K562 (cell line): ENCODE measurements at regions not wholly inside any gene's neighbourhood (a gene's known extent, or its start where the extent isn't known, plus 50 kb on each side); places are given as distances from the start of the nearest gene placed in this dataset.

Source experiments
- ATAC-seq: fragments of 200-7000 bp; cut with Tn5 transposase; 3 replicates; pipeline ENCODE4 v1.9.1; 2020; ENCODE audit warnings: moderate library complexity
- BruUV-seq: library from RNA; stranded (reverse); fragments of 400-500 nt; replicated peaks from 2 replicates; lab custom pipeline; 2021; lab: Mats Ljungman, UMichigan
- CTCF ChIA-PET: fragments of 300-600 bp; formaldehyde crosslinking; extraction: SDS; loops from one replicate; lab custom pipeline; 2021; ENCODE audit warnings: low intra/inter-chr PET ratio; lab: Yijun Ruan, JAX
- POLR2A ChIA-PET: fragments of 300-600, 350-650 bp; sonication (Branson Sonifier 250); formaldehyde crosslinking; extraction: SDS; loops from one replicate; lab custom pipeline; 2021; ENCODE audit warnings: antibody characterized with exemption, inconsistent platforms; lab: Yijun Ruan, JAX
- DNase-seq, 4 experiments: peaks; one replicate each; pipeline versions ENCODE4 v3.0.0 to v3.0.0-alpha.2; 2011 to 2018; ENCODE audit warnings: low spot score in 3 of 4, mixed read lengths in 3 of 4; ENCODE audit errors: extremely low read depth in 1 of 4
- FAIRE-seq: peaks from 2 replicates; lab custom pipeline; 2011; peaks lifted over from hg19 to GRCh38; lab: Jason Lieb, UNC
- H2AFZ ChIP-seq: 2 replicates; pipeline ENCODE4 v1.6.0; 2011; ENCODE audit warnings: low read depth, low read length, control low read depth, inconsistent platforms
- H3K27ac ChIP-seq: fragments of 200-600 bp; 3 replicates; pipeline ENCODE4 v1.8.0; 2011; ENCODE audit warnings: low read depth, mild to moderate bottlenecking, control low read depth, inconsistent platforms, low read length, moderate library complexity, mixed read lengths; ENCODE audit errors: extremely low read depth
- H3K27me3 ChIP-seq, 2 experiments: fragments of 300-600 bp in 1 of 2; 2 replicates in 1 of 2; 3 replicates in 1 of 2; pipeline versions ENCODE4 v1.6.0 to v1.8.0; 2011; ENCODE audit warnings: inconsistent platforms in 2 of 2, low read length in 2 of 2, mild to moderate bottlenecking in 1 of 2, mixed read lengths in 1 of 2, moderate library complexity in 1 of 2; ENCODE audit not compliant: control insufficient read depth in 2 of 2, insufficient read depth in 2 of 2
- H3K36me3 ChIP-seq: fragments of 300-600 bp; 3 replicates; pipeline ENCODE4 v1.8.0; 2011; ENCODE audit warnings: mild to moderate bottlenecking, low read length, inconsistent platforms; ENCODE audit not compliant: control insufficient read depth, insufficient read depth
- H3K4me1 ChIP-seq, 2 experiments: fragments of 200-600 bp in 1 of 2; replicated peaks in 1 of 2; 2 replicates in 1 of 2; 3 replicates in 1 of 2; pipeline versions ENCODE4 v1.5.1 to v1.8.0; 2011; ENCODE audit warnings: inconsistent platforms in 2 of 2, low read length in 2 of 2, mild to moderate bottlenecking in 1 of 2, mixed read lengths in 1 of 2, moderate library complexity in 1 of 2; ENCODE audit not compliant: control insufficient read depth in 2 of 2, insufficient read depth in 2 of 2
- H3K4me2 ChIP-seq: 2 replicates; pipeline ENCODE4 v1.6.1; 2011; ENCODE audit warnings: low read length, control low read depth, inconsistent platforms, mixed read lengths; ENCODE audit not compliant: insufficient read depth
- H3K4me3 ChIP-seq: fragments of 200-600 bp; sonication (generic), shearing (Covaris generic); 2 replicates; pipeline ENCODE4 v1.5.1; 2016; ENCODE audit warnings: control low read depth, inconsistent platforms
- H3K79me2 ChIP-seq: fragments of 200-600 bp; 3 replicates; pipeline ENCODE4 v1.8.0; 2011; ENCODE audit warnings: low read length, inconsistent platforms; ENCODE audit not compliant: control insufficient read depth, insufficient read depth
- H3K9ac ChIP-seq, 2 experiments: 2 replicates each; pipeline versions ENCODE4 v1.6.0 to v1.6.1; 2011; ENCODE audit warnings: low read depth in 2 of 2, low read length in 2 of 2, control low read depth in 1 of 2, inconsistent platforms in 1 of 2, mild to moderate bottlenecking in 1 of 2, mixed read lengths in 1 of 2; ENCODE audit not compliant: insufficient read depth in 1 of 2
- H3K9me1 ChIP-seq: one replicate; pipeline ENCODE4 v1.6.0; 2011; ENCODE audit warnings: inconsistent platforms, mild to moderate bottlenecking, low read length, moderate library complexity; ENCODE audit not compliant: control insufficient read depth, insufficient read depth
- H3K9me3 ChIP-seq: replicated peaks from 2 replicates; pipeline ENCODE4 v1.5.1; 2011; ENCODE audit warnings: low read depth, low read length, inconsistent platforms; ENCODE audit not compliant: control insufficient read depth, insufficient read depth
- H4K20me1 ChIP-seq: replicated peaks from 2 replicates; pipeline ENCODE4 v1.6.1; 2011; ENCODE audit warnings: low read length, inconsistent platforms, mixed read lengths; ENCODE audit not compliant: control insufficient read depth, insufficient read depth
- ELF1 ChIP-seq: fragments of 200-800 bp; sonication (Bioruptor generic); IDR thresholded peaks from 2 replicates; pipeline ENCODE4 v1.6.1; 2016; ENCODE audit warnings: missing genetic modification characterization, missing compliant biosample characterization
- FOXA1 ChIP-seq: fragments of 450-650 bp; IDR thresholded peaks from 2 replicates; pipeline ENCODE4 v1.6.1; 2016; ENCODE audit warnings: mild to moderate bottlenecking, borderline replicate concordance
- FOXK1 ChIP-seq: sonication (generic); formaldehyde crosslinking; IDR thresholded peaks from 2 replicates; pipeline ENCODE4 v1.8.0; 2022; ENCODE audit warnings: missing genetic modification reagents, mild to moderate bottlenecking, borderline replicate concordance
- GATA2 ChIP-seq: sonication (generic); formaldehyde crosslinking; IDR thresholded peaks from 2 replicates; pipeline ENCODE4 v1.4.0; 2020; ENCODE audit warnings: mild to moderate bottlenecking, missing genetic modification reagents
- KDM1A ChIP-seq, 2 experiments: fragments of 450-650 bp; IDR thresholded peaks; 2 replicates each; pipeline ENCODE4 v1.6.1; 2016; ENCODE audit warnings: mild to moderate bottlenecking in 2 of 2
- KLF6 ChIP-seq: fragments of 250-450 bp; sonication (Bioruptor Pico); IDR thresholded peaks from 2 replicates; pipeline ENCODE4 v1.4.0; 2020; ENCODE audit warnings: mild to moderate bottlenecking, moderate library complexity, borderline replicate concordance
- MGA ChIP-seq: fragments of 450-650 bp; IDR thresholded peaks from 2 replicates; pipeline ENCODE4 v1.6.1; 2016; ENCODE audit warnings: mild to moderate bottlenecking, moderate library complexity
- NFE2 ChIP-seq: IDR thresholded peaks from 2 replicates; pipeline ENCODE4 v1.6.1; 2014; ENCODE audit warnings: antibody characterized with exemption, low read depth
- ZNF24 ChIP-seq: fragments of 450-650 bp; IDR thresholded peaks from 2 replicates; pipeline ENCODE4 v1.6.1; 2016
- ZNF3 ChIP-seq: fragments of 250-450 bp; sonication (Bioruptor Pico); IDR thresholded peaks from 2 replicates; pipeline ENCODE4 v1.5.0; 2021; ENCODE audit warnings: mild to moderate bottlenecking, moderate library complexity
- WGBS: fragments of 100-300 bp; shearing (Covaris generic); methylation state at CpG from one replicate; pipeline ENCODE4 v1.1.6; 2016; ENCODE audit warnings: low coverage, mixed read lengths; ENCODE audit not compliant: insufficient coverage; ENCODE audit errors: missing lambda C conversion rate; 5-methylcytosine and 5-hydroxymethylcytosine counted together
- in situ Hi-C: fragments of 300-500 bp; cut with MboI; formaldehyde crosslinking; loops from 4 replicates; pipeline ENCODE4 v1.15.0; 2018; ENCODE audit warnings: inconsistent platforms, mixed read lengths
- intact Hi-C: fragments of 100-400 bp; cut with micrococcal nuclease; formaldehyde crosslinking; loops from 2 replicates; pipeline ENCODE4 v1.14.2; 2022

GRCh38 chr20:52342913-52343312, 151.3 kb upstream of the ZFP64 start:
- no peaks in the 10 kb centered on the region; the same call in 1 of the 2 replicates for H3K9me3 ChIP-seq
- ChIA-PET CTCF (no interaction called here), POLR2A (interaction anchor here (0.7 kb wide), 1 partner anchor 8 kb away, joined by 3 read pairs; no protein-coding TSS in a partner anchor)
- in situ Hi-C loops = no loop called here
- no peak overlapping the region for H3K4me3 ChIP-seq
- H3K79me2 ChIP-seq = no peaks in the 10 kb centered on the region
- BruUV-seq = no TSS peak
- no peak overlapping the region for H2AFZ ChIP-seq
- ATAC-seq (no peak), FAIRE-seq (no peak), DNase-seq (no peak)
- H3K9me1 ChIP-seq = no peaks in the 10 kb centered on the region
- H3K27me3 ChIP-seq = no peaks in the 10 kb centered on the region
- WGBS = 40% methylated on average over 3 of the region's 3 CpGs
- no peak overlapping the region for H3K4me2 ChIP-seq
- intact Hi-C loops = no loop called here
- H3K4me1 ChIP-seq = no peaks in the 10 kb centered on the region
- H3K36me3 ChIP-seq = no peaks in the 10 kb centered on the region
- no peak overlapping the region for H3K9ac ChIP-seq
- no peak overlapping the region for H3K27ac ChIP-seq
- TF ChIP-seq FOXA1 (no peak), FOXK1 (no peak), KLF6 (CRISPR knock-in tag) (no peak), GATA2 (CRISPR knock-in tag) (no peak), MGA (no peak), KDM1A (IDR thresholded peaks at IDR 0.05) (no peak), NFE2 (no peak), ELF1 (tag) (no peak), ZNF24 (no peak), ZNF3 (CRISPR knock-in tag) (no peak)
- no peaks in the 10 kb centered on the region for H4K20me1 ChIP-seq
